Bronchial epithelial cell (primary cell): ENCODE measurements at regions not wholly inside any gene's neighbourhood (a gene's known extent, or its start where the extent isn't known, plus 50 kb on each side); places are given as distances from the start of the nearest gene placed in this dataset.

Experiments
- DNase-seq: peaks from one replicate; pipeline ENCODE4 v3.0.0-alpha.2; 2010; ENCODE audit warnings: low read depth
- FAIRE-seq: peaks from 2 replicates; lab custom pipeline; 2011; peaks lifted over from hg19 to GRCh38; lab: Jason Lieb, UNC
- H3K27me3 ChIP-seq: 2 replicates; pipeline ENCODE4 v1.5.1; 2011; ENCODE audit warnings: low read length; ENCODE audit not compliant: control insufficient read depth, insufficient read depth
- H3K36me3 ChIP-seq: 2 replicates; pipeline ENCODE4 v1.5.1; 2011; ENCODE audit warnings: low read length; ENCODE audit not compliant: control insufficient read depth, insufficient read depth
- H3K4me3 ChIP-seq: 2 replicates; pipeline ENCODE4 v1.5.1; 2011; ENCODE audit warnings: mild to moderate bottlenecking, low read depth, low read length, control low read depth
- TF ChIP-seq, protein P1 (sequence below): IDR thresholded peaks from 2 replicates; pipeline ENCODE4 v1.5.1; 2011; ENCODE audit warnings: mild to moderate bottlenecking, moderate library complexity, low read length, control low read depth, inconsistent platforms; ENCODE audit not compliant: insufficient read depth, severe bottlenecking

DNA sequence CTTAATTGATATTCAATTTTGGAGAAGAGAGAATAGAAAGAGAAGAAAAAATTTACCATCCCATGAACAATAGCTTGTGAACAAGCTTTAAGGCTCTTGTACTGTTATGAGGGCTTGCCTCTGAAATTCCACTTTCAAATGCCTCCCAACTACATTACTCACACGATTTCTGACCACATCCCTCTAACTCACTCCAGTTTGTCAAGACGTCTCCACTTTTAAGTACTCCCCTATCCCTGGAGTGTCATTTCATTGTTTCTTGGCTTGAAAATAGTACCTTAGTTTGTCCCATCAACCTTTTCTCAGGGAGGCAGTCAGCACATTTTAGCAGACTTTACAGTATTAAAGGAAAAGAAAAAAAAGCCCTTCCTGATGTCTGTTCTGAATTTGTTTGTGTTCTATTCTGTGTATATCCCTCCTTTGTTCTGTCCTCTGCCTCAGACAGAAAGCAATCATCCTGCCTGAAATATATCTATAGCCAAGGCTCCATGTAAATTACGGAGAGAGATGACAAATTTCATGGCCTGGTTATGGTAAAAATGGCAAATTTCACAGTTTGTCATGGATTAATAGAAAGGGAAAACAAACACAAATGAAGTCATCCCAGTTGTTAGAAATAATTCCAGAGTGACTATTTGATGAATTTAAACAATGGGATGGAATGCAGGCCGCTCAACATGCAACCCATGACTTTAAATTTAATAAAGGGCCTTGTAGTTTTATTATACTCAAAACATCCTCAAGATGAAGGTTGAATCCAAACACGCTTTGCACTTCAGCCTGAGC, 228.8 kb downstream of the ETAA1 start:
- no peaks in the 10 kb centered on the region for H3K36me3 ChIP-seq
- no peak overlapping the region for H3K4me3 ChIP-seq
- peak; percentile 38 for DNase-seq
- FAIRE-seq, result no peak
- H3K27me3 ChIP-seq, result peaks cover 4% of the 10 kb centered on the region
- TF ChIP-seq, protein P1, sequence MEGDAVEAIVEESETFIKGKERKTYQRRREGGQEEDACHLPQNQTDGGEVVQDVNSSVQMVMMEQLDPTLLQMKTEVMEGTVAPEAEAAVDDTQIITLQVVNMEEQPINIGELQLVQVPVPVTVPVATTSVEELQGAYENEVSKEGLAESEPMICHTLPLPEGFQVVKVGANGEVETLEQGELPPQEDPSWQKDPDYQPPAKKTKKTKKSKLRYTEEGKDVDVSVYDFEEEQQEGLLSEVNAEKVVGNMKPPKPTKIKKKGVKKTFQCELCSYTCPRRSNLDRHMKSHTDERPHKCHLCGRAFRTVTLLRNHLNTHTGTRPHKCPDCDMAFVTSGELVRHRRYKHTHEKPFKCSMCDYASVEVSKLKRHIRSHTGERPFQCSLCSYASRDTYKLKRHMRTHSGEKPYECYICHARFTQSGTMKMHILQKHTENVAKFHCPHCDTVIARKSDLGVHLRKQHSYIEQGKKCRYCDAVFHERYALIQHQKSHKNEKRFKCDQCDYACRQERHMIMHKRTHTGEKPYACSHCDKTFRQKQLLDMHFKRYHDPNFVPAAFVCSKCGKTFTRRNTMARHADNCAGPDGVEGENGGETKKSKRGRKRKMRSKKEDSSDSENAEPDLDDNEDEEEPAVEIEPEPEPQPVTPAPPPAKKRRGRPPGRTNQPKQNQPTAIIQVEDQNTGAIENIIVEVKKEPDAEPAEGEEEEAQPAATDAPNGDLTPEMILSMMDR, result no peak

DNA sequence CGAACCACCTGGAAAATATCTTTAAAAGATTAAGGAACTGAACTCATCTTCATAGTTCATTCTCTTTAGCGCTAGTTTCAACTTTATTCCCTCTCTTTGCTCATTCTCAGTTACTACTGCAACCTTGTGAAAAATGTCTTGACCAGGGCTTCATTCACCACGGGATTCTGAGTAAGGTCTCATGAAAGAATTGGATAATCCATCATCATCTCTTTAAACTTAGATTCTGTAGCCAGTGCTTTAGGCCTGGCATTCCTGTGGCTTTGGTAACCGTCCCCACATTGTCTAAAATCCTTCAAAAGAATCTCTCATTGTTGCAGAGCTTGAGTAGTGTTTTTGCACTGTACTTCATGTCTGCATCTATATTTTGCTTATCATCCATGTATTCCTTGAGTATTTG, 229.5 kb downstream of the ETAA1 start:
- TF ChIP-seq, protein P1, result no peak
- peaks cover 3% of the 10 kb centered on the region for H3K27me3 ChIP-seq
- FAIRE-seq, result no peak
- H3K4me3 ChIP-seq, result no peak overlapping the region
- H3K36me3 ChIP-seq, result no peaks in the 10 kb centered on the region
- DNase-seq, result no peak

DNA sequence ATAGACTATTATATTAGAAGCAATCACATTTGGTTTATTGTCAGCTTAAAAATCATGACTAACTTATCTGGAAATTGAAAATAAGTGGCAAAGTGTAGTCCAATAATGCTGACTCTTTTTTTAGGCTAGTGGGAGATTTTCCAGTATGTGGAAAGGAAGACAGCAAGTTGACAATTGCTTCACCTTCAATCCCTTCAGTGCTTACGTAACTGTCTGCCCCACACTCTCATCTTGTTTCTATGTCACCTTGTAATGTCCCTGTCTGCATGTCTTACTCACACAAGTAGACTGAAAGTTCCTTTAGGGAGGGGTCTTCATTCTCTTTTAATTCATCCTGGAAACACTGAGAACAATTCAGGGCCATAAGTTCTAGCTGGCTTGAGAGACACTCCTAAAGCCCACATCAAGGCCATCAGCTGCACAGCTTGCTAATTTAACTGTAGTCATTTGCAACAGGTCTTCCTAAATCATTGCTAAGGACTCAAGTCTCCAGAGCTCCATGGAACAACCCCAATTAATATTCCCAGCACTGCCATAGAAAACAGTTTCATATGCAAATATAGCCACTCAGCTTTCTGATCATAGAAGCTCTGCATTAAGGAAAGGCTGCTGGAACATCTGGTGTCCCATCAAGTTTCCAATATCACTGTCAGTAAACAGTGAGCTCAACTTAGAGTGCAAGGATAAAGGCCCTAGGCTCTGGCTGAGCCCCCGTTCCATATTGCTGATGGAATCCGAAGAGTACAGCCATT, 230.5 kb downstream of the ETAA1 start:
- no peak for DNase-seq
- no peak for FAIRE-seq
- Histone ChIP-seq H3K27me3 (peaks cover 2% of the 10 kb centered on the region), H3K4me3 (no peak overlapping the region), H3K36me3 (no peaks in the 10 kb centered on the region)
- TF ChIP-seq, protein P1, result no peak

DNA sequence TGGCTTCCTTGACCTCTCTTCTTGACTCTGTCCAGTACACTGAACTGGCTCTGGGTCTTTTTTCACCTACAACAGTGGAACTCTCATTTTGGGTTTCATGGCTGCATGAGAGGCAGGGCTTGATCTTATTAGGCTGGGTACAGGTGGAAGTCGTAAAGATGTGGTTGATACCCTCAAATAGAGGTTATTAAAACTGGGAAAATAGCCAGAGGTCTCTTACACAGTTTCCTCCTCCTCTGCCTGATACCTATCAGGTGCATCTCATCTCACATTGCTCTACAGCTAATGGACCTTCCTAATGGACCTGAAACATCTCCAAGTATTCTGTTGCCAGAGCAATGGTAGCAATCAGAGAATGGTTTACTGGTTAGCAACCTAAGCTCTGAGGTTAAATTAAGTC, 231.8 kb downstream of the ETAA1 start:
- FAIRE-seq (no peak), DNase-seq (no peak)
- no peaks in the 10 kb centered on the region for H3K36me3 ChIP-seq
- H3K27me3 ChIP-seq, result peaks cover 2% of the 10 kb centered on the region
- TF ChIP-seq, protein P1, result no peak
- H3K4me3 ChIP-seq, result no peak overlapping the region

DNA sequence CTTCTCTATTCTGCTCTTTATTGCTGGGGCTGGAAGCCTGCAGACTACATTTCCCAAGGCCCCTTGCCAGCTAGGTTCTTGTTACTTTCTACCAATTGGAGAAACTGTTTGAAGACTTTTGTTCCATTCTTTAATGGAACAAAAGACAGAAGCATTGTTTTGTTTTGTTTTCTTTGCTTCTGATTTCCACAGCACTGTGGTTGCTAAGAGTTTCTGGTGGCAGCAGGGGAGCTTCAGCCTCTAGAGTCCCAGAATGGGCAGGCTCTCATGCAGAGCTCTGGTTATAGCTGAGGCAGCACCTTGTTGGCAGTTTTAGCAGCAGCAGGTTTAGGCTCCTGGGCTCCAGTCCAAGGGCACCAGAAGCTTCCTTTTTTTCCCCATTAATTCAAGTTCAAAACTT, 234.3 kb downstream of the ETAA1 start:
- no peaks in the 10 kb centered on the region for H3K36me3 ChIP-seq
- TF ChIP-seq, protein P1, result no peak
- H3K4me3 ChIP-seq, result no peak overlapping the region
- DNase-seq, result no peak
- peaks cover 2% of the 10 kb centered on the region for H3K27me3 ChIP-seq
- FAIRE-seq, result no peak
